Activated naive CD4-positive, alpha-beta T cell treated with anti-CD3 and anti-CD28 coated beads, Interleukin-2, amount 50 U/mL, for 24 hours (primary cell): ENCODE measurements at regions not wholly inside any gene's neighbourhood (a gene's known extent, or its start where the extent isn't known, plus 50 kb on each side); places are given as distances from the start of the nearest gene placed in this dataset.

Source experiments
- H3K27ac Mint-ChIP-seq: one replicate; pipeline ENCODE4 v1.8.0; 2021; ENCODE audit warnings: mild to moderate bottlenecking, mixed read lengths
- H3K27me3 Mint-ChIP-seq: one replicate; pipeline ENCODE4 v1.8.0; 2021; ENCODE audit warnings: mixed read lengths
- H3K36me3 Mint-ChIP-seq: one replicate; pipeline ENCODE4 v1.8.0; 2021; ENCODE audit warnings: mixed read lengths
- H3K4me1 Mint-ChIP-seq: one replicate; pipeline ENCODE4 v1.8.0; 2021; ENCODE audit warnings: mixed read lengths
- H3K4me3 Mint-ChIP-seq: one replicate; pipeline ENCODE4 v1.8.0; 2021; ENCODE audit warnings: mild to moderate bottlenecking, mixed read lengths
- H3K9me3 Mint-ChIP-seq: one replicate; pipeline ENCODE4 v1.8.0; 2021; ENCODE audit warnings: mixed read lengths

DNA sequence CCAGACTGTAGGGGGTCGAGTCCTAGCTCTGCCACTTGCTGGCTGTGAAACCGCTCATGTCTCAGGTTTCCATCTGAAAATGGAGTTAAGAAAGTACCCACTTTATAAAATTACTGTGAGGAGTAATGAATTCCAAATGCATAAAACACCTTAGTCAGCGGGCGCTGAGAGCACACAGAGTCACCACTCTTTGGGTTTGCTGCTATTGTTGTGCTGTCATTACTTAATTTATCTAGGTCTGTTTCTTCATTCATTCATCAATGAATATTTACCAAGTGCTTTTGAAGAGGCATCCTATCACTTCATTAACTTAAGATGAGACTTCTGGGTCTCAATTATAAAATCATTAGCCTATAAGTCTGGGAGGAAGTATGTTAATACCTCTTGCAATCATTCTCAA lies 317.3 kb downstream of the FBXW7 start:
- peaks cover 6% of the 10 kb centered on the region for H3K36me3 Mint-ChIP-seq
- H3K9me3 Mint-ChIP-seq: peaks cover 19% of the 10 kb centered on the region
- H3K4me1 Mint-ChIP-seq: peaks cover 32% of the 10 kb centered on the region
- no peak overlapping the region for H3K4me3 Mint-ChIP-seq
- H3K27ac Mint-ChIP-seq: no peak overlapping the region
- H3K27me3 Mint-ChIP-seq: no peaks in the 10 kb centered on the region

DNA sequence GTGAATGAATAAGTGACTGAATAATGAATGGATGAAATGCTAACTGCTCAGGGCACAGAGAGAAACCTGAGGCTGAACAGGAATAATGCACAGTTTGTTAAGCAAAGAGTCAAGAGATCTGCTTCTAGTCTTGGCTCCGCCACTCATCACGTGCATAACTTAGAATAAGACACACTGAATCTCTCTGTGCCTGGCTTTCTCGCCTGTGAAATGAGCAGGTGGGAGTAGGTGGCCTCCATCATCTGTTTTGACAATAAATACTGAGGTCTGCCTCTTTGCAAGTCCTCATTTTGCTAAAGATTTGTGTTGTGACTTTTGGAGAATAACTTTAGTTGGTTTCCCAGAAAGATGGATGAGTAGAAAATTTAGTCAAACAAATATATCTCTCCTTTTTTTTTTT lies 318.0 kb downstream of the FBXW7 start:
- Mint-ChIP-seq H3K36me3 (peaks cover 6% of the 10 kb centered on the region), H3K27ac (no peak overlapping the region), H3K4me1 (peaks cover 32% of the 10 kb centered on the region), H3K9me3 (peaks cover 25% of the 10 kb centered on the region), H3K27me3 (no peaks in the 10 kb centered on the region), H3K4me3 (no peak overlapping the region)

DNA sequence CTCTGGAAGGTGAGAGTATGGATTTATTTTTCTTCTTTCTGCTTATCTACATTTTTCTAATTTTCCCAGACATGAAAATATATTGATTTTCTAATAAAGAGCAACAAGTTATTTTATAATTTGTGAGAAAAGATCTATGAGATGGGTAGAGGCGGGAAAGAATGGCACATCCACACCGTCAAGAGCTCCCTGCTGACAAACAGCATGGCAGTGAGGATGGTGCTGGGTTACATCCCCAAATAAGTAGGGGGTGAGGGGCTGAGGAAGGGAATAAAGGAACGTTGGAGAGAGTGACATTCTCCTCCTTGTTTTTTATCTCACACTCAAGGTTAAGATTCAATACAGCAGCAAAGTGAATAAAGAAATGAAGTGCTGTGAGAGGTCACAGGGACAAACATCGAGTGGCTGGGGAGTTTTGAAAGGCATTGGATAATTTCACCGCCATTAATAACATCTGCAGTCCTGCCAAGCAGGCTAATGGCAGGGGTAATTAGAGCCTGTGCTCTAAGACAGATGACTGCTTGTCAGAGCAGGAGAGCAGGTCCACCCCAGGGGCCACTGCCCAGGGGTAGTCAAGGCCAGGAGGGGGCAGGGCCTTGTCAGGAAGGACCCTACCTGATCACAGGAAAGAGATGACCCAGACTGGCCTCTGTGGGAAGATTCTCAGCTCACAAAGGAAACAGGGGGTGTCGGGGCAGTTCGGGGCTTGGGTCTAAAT lies 323.8 kb downstream of the FBXW7 start:
- peaks cover 6% of the 10 kb centered on the region for H3K36me3 Mint-ChIP-seq
- H3K4me3 Mint-ChIP-seq: no peak overlapping the region
- H3K4me1 Mint-ChIP-seq: no peaks in the 10 kb centered on the region
- H3K27me3 Mint-ChIP-seq: no peaks in the 10 kb centered on the region
- H3K27ac Mint-ChIP-seq: peak overlapping the region; percentile 21
- H3K9me3 Mint-ChIP-seq: peaks cover 25% of the 10 kb centered on the region

DNA sequence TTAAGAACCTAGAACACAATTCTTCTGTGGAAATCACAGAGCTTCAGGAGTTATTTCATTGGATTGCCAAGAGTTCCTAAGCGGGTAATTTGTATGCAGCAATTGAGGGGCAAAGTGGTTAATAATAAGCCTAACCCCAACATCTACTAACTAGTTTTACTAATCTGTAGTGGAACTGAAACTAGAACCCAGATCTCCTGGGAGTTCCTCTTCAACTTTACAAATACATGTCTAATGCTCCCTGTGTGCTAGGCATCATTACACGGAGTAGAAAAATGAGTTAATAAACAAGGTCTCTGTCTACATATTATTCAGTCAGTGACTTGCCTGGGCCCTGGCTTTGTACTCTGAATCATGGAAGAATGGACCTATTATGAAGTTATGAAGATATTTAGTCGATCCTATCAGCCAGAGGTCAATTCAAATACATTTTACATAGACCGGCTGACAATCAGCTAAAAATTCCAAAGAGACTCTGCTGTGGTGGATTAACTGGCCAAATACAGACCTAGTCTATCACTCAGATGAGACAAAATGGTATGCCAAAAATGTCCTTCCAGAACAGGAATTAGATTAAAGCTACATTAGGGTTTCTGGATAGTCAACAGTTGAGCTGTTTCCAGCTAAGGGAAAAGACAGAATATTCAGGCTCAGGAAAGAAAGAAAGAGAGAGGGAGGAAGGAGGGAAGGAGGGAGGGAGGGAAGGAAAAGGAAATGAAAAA lies 326.0 kb downstream of the FBXW7 start:
- Mint-ChIP-seq H3K9me3 (peaks cover 17% of the 10 kb centered on the region), H3K4me3 (no peak overlapping the region), H3K27me3 (no peaks in the 10 kb centered on the region), H3K4me1 (no peaks in the 10 kb centered on the region), H3K27ac (no peak overlapping the region), H3K36me3 (peaks cover 4% of the 10 kb centered on the region)

DNA sequence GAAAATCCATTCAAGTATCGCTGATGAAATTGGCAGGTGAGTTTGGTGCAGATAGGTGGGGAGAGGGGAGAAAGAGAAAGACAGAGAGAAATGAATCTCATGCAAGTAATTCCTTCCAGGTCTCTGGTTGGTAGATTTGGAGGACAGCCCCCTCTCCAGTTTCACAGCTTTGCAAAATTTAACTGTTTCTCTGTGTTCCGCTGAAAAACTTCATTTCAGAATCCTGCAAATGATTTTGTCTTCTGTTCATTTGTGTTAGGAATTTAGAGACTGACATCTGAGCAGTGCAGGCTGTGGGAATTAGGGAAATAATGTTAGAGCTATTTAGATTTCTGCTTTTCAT lies 328.5 kb downstream of the FBXW7 start:
- H3K27ac Mint-ChIP-seq: no peak overlapping the region
- H3K4me1 Mint-ChIP-seq: no peaks in the 10 kb centered on the region
- H3K4me3 Mint-ChIP-seq: no peak overlapping the region
- no peaks in the 10 kb centered on the region for H3K36me3 Mint-ChIP-seq
- no peaks in the 10 kb centered on the region for H3K9me3 Mint-ChIP-seq
- H3K27me3 Mint-ChIP-seq: no peaks in the 10 kb centered on the region

DNA sequence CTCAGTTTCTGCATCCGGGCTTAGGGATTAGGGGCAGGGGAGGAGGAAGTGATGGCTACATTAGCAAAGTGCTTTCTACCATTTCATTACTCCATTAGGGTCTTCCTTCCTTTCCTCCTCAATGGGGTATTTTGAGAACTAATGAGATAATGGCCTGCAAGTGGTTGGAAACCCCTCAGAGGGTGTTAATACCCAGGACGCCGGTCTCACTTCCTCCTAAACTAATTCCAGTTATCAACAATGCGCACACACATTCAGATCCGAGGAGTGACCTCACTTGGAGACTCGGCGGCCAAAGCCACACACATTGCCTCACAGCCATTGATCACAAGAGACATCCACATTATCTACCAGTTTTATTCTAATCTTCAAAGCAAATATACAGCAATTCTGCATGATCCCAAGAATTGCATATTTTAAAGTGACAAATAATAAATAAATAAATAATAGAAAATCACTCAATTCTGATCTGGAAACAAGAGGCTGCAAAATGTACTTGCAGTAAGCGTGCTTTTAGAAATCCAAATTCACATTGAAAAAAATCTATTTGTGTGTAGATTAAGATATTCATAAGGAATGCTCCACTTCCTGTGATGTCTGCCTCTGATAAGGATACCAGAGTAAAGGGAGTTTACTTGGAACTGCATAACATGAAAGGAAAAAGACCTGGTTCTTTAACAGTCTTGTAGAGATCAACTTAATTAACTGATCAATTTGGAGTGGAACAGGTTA lies 329.1 kb downstream of the FBXW7 start:
- no peak overlapping the region for H3K4me3 Mint-ChIP-seq
- no peaks in the 10 kb centered on the region for H3K9me3 Mint-ChIP-seq
- no peak overlapping the region for H3K27ac Mint-ChIP-seq
- H3K4me1 Mint-ChIP-seq: no peaks in the 10 kb centered on the region
- H3K36me3 Mint-ChIP-seq: no peaks in the 10 kb centered on the region
- no peaks in the 10 kb centered on the region for H3K27me3 Mint-ChIP-seq

DNA sequence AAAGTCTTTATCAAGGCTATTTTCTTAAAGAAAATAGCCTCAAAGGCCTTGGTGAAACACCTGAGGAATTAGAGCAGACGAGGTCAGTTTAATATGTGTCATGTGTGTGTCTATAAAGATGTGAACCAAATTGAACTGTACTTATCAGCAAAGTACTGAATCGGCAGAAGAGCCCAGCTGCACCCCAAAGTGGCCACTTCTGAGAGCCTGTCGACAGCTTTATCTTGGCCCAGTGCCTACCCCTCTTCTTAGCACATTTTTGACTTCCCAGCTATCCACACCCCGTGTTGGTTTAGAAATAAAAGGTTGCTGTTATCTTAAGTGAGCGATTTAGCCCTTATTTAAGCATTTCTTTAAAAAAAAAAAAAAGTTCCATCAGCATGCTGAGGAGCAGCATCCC lies 329.7 kb downstream of the FBXW7 start:
- Mint-ChIP-seq H3K4me3 (no peak overlapping the region), H3K9me3 (no peaks in the 10 kb centered on the region), H3K27ac (no peak overlapping the region), H3K4me1 (no peaks in the 10 kb centered on the region), H3K27me3 (no peaks in the 10 kb centered on the region), H3K36me3 (no peaks in the 10 kb centered on the region)

DNA sequence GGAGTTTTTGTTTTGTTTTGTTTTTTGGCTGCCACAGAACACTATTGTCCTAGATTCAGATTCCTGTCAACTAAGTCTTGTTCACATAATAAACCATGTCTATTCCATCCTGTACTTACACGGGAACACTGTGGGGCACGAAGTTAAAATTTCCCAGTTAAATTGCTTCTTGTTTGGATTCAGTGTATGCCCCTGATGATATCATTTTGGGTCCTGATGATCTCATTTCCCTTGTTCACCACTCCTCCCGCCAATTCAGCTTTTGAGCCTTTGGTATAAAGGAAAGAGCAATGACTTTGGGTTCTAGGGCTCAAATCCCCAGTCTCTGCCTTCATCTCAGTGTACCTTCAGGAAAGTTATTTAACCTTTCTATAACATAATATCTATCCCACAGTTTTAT lies 333.5 kb downstream of the FBXW7 start:
- Mint-ChIP-seq H3K4me3 (no peak overlapping the region), H3K27ac (no peak overlapping the region), H3K36me3 (no peaks in the 10 kb centered on the region), H3K27me3 (no peaks in the 10 kb centered on the region), H3K4me1 (no peaks in the 10 kb centered on the region), H3K9me3 (no peaks in the 10 kb centered on the region)

DNA sequence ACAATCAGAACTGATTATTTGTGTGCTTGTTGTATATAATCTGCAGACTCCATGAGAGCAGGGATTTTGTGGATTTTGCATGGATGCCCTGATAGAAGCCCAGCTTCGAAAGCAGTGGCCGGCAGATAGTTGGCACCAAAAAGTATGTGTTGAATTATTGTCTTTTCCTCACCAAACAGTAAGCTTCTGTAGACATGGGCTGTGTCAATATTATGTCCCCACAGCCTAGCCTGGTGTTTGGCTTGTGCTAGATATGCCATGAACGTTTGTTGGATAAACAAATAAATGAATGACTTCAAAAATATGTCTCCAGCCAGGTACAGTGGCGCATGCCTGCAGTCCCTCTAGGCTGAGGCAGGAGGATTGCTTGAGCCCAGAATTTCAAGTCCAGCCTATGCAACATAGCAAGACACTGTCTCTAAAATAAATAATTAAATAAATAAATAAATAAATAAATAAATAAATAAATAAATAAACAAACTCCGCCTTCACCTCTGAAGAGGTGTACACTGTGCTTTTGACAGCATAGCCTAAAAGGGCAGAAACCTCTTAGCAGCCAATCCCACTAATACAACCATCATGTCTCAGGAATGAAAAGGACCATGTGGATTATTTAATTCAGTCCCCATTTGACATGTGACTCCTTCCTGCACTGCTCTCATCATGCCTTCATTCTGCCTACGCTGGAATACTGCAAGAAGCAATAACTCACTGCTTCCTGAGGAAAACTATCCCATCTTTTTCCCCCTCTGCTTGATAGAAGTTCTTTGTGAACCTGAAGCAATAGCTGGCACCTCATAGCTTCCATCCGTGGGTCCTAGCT lies 335.2 kb downstream of the FBXW7 start:
- no peaks in the 10 kb centered on the region for H3K36me3 Mint-ChIP-seq
- H3K9me3 Mint-ChIP-seq: no peaks in the 10 kb centered on the region
- H3K27ac Mint-ChIP-seq: no peak overlapping the region
- no peak overlapping the region for H3K4me3 Mint-ChIP-seq
- no peaks in the 10 kb centered on the region for H3K4me1 Mint-ChIP-seq
- H3K27me3 Mint-ChIP-seq: no peaks in the 10 kb centered on the region

DNA sequence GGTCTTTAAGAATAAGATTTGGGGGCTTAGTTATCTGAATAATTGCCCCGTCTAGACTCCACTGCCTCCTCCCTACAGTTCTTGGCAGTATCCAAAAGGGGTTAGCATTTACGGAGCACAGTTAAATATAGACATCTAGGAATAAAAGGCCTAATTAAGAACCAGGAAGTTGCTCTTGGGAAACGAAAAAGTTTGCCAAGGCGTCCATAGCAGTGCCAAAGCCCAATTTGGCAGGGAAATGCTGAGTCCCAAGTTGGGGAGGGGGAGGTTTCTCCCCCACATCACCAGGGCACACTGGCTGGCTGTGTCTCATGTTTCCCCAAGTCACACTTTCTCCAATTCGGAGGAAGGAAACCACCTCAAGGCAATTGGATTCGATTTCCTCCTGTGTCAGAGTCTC lies 338.7 kb downstream of the FBXW7 start:
- H3K9me3 Mint-ChIP-seq: no peaks in the 10 kb centered on the region
- H3K27me3 Mint-ChIP-seq: no peaks in the 10 kb centered on the region
- no peak overlapping the region for H3K27ac Mint-ChIP-seq
- H3K4me1 Mint-ChIP-seq: no peaks in the 10 kb centered on the region
- H3K36me3 Mint-ChIP-seq: peaks cover 2% of the 10 kb centered on the region
- H3K4me3 Mint-ChIP-seq: no peak overlapping the region

DNA sequence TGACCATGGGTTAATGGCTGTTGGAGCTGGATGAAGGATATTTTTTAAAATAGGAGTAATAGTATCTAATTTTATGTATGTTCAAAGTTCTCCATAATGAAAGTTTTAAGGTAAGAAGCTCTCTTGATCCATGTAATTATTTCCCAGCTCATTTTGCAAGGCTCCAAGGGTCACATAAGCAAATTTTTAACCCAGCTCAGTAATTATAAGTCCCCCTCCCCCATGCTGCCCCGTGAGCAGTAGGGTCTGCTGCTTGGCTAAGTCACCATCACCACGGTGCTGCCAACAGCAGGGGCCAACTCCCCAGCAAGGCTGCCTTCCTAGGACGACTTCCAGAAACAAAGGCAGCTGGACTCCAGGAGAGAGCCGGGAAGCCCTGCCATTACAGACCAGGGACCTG lies 340.0 kb downstream of the FBXW7 start:
- no peaks in the 10 kb centered on the region for H3K9me3 Mint-ChIP-seq
- no peak overlapping the region for H3K4me3 Mint-ChIP-seq
- H3K27ac Mint-ChIP-seq: no peak overlapping the region
- no peaks in the 10 kb centered on the region for H3K4me1 Mint-ChIP-seq
- peaks cover 2% of the 10 kb centered on the region for H3K36me3 Mint-ChIP-seq
- H3K27me3 Mint-ChIP-seq: no peaks in the 10 kb centered on the region

DNA sequence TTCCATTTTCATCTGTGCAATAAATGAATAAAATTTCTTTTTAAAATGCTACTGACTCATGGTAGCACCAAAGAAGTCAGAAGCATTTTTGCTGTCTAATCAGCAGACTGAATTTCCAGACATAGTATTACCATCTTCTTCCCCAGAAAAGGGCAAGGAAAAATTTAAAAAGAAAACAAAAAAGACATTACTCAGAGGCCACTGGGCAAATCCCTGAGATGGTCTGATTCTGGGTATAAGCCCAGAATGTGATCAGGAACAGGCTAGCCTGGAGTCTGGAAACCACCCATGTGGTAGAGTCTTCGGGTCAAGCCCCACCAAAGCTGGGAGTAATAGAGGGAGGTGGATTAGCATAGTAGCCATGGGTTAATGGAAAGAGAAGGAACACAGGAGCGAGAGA lies 342.8 kb downstream of the FBXW7 start:
- H3K9me3 Mint-ChIP-seq: no peaks in the 10 kb centered on the region
- no peak overlapping the region for H3K4me3 Mint-ChIP-seq
- peaks cover 2% of the 10 kb centered on the region for H3K36me3 Mint-ChIP-seq
- H3K27ac Mint-ChIP-seq: peak overlapping the region; percentile 18
- peaks cover 18% of the 10 kb centered on the region for H3K4me1 Mint-ChIP-seq
- H3K27me3 Mint-ChIP-seq: no peaks in the 10 kb centered on the region

DNA sequence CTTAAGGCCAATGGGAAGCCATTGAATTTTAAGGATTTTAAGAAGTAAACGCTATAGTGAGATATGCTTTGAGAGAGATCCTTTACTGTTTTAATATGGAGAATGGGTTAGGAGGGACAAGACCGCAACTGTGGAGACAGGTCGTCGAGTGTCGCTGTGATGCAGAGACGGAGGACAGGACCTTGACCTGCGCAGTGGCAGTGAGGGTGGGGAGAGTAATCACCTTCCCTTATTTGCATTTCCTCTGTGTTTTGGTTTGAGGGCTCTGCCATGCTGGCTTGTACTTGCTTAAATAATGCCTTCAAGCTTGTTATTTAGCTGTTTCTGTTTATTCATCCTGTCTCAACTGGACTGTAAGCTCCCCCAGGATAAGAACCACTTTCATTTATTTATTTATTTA lies 345.0 kb downstream of the FBXW7 start:
- Mint-ChIP-seq H3K27me3 (no peaks in the 10 kb centered on the region), H3K4me3 (no peak overlapping the region), H3K36me3 (peaks cover 2% of the 10 kb centered on the region), H3K9me3 (no peaks in the 10 kb centered on the region), H3K4me1 (peaks cover 23% of the 10 kb centered on the region), H3K27ac (no peak overlapping the region)

DNA sequence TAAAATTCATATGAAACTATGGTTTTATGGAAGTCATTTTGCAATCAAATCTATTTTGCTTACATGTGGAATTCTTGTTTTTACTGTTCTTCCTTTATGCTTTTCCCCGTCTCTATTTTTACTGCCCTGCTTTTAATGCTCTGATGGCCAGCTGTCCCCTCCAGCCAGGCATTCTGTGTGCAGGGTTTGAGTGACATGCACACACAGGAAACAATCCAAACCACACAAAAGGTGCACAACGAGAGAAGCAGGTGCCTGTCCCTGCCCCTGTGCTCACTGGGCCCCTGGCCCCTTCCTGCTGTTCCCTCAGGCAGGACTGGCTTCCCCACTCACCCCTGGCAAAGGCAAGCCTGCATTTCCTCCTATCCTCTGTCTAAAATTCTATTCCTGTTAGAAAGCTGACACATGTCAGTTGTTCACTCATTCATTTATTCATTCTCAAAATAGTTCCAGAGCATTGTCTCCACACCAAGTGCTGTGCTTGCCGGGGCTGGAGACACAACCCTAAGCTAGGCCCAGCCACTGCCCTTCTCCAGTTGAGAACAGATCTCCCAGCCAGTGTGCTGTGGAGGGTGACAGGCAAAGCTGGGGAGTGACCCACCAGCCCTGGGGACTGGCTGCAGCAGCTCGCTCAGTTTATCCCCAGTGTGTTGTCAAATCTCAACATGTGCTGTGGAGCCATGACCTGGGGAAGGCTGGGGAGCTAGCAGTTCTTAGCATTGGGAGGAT lies 346.3 kb downstream of the FBXW7 start:
- Mint-ChIP-seq H3K4me3 (no peak overlapping the region), H3K4me1 (peaks cover 32% of the 10 kb centered on the region), H3K9me3 (no peaks in the 10 kb centered on the region), H3K36me3 (no peaks in the 10 kb centered on the region), H3K27me3 (no peaks in the 10 kb centered on the region), H3K27ac (no peak overlapping the region)

DNA sequence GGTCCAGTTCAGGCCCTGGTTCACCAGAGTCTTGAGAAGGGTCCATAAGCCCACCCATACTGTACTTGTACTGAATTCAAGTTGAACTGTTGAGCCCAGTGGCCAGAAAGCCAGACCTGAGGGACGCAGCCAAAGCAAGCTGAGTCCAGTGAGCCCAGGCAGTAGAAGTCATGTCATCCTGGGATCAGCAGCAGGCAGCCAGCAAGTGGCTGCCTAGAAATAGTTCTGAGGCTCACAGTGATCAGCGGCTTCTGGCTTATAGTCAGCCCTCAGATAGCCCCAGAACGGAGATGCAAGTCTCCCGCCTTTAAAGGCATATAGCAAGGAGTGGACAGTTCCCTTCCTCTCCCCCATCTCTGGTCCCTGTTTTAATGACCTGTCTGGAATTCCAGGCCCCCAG lies 347.1 kb downstream of the FBXW7 start:
- Mint-ChIP-seq H3K4me3 (no peak overlapping the region), H3K27ac (no peak overlapping the region), H3K27me3 (no peaks in the 10 kb centered on the region), H3K4me1 (peaks cover 40% of the 10 kb centered on the region), H3K36me3 (no peaks in the 10 kb centered on the region), H3K9me3 (no peaks in the 10 kb centered on the region)
